ENCODE measurements at regions not wholly inside any gene's neighbourhood (a gene's known extent, or its start where the extent isn't known, plus 50 kb on each side); places are given as distances from the start of the nearest gene placed in this dataset.

GRCh38 chr9:88925481-88925880, 65.8 kb upstream of the S1PR3 start:
- TF ChIP-seq CTCF (IDR thresholded peaks at IDR 0.05; ENCODE audit: low read depth, low read length) (no peak), EZH2phosphoT487 (IDR thresholded peaks at IDR 0.05; ENCODE audit: low read depth) (no peak)
